ENCODE measurements at regions not wholly inside any gene's neighbourhood (a gene's known extent, or its start where the extent isn't known, plus 50 kb on each side); places are given as distances from the start of the nearest gene placed in this dataset.
A peak's percentile ranks its signal among the peaks of the same experiment; 100 is the strongest.

DNA sequence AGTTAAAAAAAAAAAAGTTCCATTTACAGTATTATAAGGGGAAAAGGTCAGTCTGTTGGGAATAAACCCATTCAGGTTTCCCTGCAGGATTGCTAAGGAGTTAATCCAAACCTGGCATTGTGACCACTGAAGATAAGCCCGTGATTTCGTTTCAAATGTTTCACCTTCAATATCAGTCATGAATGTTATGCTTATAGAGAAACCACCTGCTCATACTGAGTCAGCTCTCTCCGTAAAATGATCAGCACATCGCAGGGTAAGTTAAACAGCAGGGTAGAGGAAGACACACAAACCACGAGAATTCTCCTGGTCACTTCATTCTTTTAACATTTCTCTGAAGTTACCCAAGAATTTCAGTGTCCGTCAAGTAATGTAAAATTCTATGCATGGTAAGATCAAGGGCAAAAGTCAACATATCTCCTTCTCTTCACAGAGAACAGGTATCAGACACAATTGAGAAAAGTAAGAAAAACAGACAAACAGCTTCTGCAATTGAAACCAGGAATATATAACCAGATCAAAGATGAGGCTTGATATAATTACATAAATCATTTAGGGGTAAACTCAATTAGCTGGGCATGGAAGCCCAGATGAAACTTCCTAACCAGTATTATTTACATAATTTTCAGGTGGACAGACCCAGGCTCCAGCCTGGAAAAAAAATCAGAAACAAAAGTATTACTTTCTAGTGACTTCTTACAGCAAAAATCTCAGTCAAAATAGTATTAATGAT lies 67.6 kb upstream of the ARHGEF3 start:
- Mint-ChIP-seq H3K36me3 (no peaks in the 10 kb centered on the region), H3K27me3 (no peaks in the 10 kb centered on the region), H3K4me3 (peak overlapping the region in 2 of 4 donors; percentile 49 to 67), H3K9me3 (peaks cover 0 to 3% (median 0%) of the 10 kb centered on the region in 7 donors), H3K27ac (peak overlapping the region; percentile 11 to 58 (median 47)), H3K4me1 (peaks cover 44 to 62% (median 51%) of the 10 kb centered on the region in 4 donors)
- Histone ChIP-seq H3K27ac (ENCODE audit: insufficient read depth, low read length, poor library complexity, severe bottlenecking) (no peak overlapping the region), H3K36me3 (ENCODE audit: control insufficient read depth, insufficient read depth, low read length) (no peaks in the 10 kb centered on the region), H3K4me1 (ENCODE audit: control insufficient read depth, insufficient read depth, low read length, poor library complexity, severe bottlenecking) (peaks cover 3% of the 10 kb centered on the region), H3K9me3 (ENCODE audit: control insufficient read depth in 2 of 2, low read length in 2 of 2) (no peaks in the 10 kb centered on the region), H3K4me3 (ENCODE audit: low read depth, low read length) (peak overlapping the region; percentile 54), H3K27me3 (ENCODE audit: control insufficient read depth, insufficient read depth, low read length) (no peaks in the 10 kb centered on the region)
- ATAC-seq (ENCODE audit: low read depth in 2 of 2) (peak; percentile 67 to 76), DNase-seq (peak in 1 of 3 donors; percentile 24)

DNA sequence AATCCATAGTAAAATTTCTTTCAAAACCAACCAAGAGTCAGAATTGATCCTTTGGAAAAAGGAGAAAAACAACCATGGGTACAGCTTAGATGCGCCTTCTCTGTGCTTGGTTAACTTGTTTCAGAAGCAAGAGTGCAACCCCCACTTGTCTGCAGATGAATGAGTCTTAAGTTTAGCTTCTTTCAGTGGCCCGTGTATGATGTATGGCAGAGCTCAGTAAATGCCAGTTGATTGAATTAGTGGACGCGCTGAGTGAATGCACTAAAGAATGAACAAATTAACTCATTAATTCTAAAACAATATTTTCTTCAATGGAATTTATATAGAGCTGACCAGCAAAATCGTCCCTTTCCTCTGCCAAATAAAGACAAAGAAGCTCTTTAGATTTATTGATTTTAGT lies 67.0 kb upstream of the ARHGEF3 start:
- H3K27me3 ChIP-seq (ENCODE audit: control insufficient read depth, insufficient read depth, low read length), result no peaks in the 10 kb centered on the region
- Mint-ChIP-seq H3K9me3 (peaks cover 0 to 6% (median 0%) of the 10 kb centered on the region in 7 donors), H3K27ac (peak overlapping the region in 2 of 3 donors; percentile 11 to 58), H3K36me3 (no peaks in the 10 kb centered on the region), H3K4me1 (peaks cover 43 to 61% (median 51%) of the 10 kb centered on the region in 4 donors), H3K4me3 (no peak overlapping the region), H3K27me3 (no peaks in the 10 kb centered on the region)
- H3K36me3 ChIP-seq (ENCODE audit: control insufficient read depth, insufficient read depth, low read length), result no peaks in the 10 kb centered on the region
- no peak for ATAC-seq (ENCODE audit: low read depth in 2 of 2)
- H3K27ac ChIP-seq (ENCODE audit: insufficient read depth, low read length, poor library complexity, severe bottlenecking), result no peak overlapping the region
- peak overlapping the region; percentile 54 for H3K4me3 ChIP-seq (ENCODE audit: low read depth, low read length)
- no peaks in the 10 kb centered on the region for H3K9me3 ChIP-seq (ENCODE audit: control insufficient read depth in 2 of 2, low read length in 2 of 2)
- DNase-seq, result no peak
- peaks cover 3% of the 10 kb centered on the region for H3K4me1 ChIP-seq (ENCODE audit: control insufficient read depth, insufficient read depth, low read length, poor library complexity, severe bottlenecking)

DNA sequence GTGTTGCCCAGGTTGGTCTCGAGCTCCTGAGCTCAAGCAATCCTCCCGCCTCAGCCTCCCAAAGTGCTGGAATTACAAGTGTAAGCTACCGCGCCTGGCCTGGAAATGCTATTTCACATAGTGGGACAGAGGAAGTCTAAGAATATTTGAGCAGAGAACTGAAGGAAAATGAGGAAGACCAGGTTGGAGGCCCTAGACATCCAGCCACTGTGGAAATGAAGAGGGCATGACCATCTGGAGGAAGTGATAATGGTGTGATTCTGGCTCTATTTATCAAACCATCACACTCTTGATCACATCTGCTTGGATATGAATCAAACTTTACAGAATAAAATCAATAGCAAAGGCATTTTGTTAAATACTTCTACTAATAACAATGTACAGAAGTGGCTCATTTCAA lies 65.9 kb upstream of the ARHGEF3 start:
- peaks cover 46 to 65% (median 56%) of the 10 kb centered on the region in 4 donors for H3K4me1 Mint-ChIP-seq
- Histone ChIP-seq H3K27me3 (ENCODE audit: control insufficient read depth, insufficient read depth, low read length) (no peaks in the 10 kb centered on the region), H3K36me3 (ENCODE audit: control insufficient read depth, insufficient read depth, low read length) (no peaks in the 10 kb centered on the region), H3K4me1 (ENCODE audit: control insufficient read depth, insufficient read depth, low read length, poor library complexity, severe bottlenecking) (peaks cover 3% of the 10 kb centered on the region), H3K9me3 (ENCODE audit: control insufficient read depth in 2 of 2, low read length in 2 of 2) (no peaks in the 10 kb centered on the region), H3K4me3 (ENCODE audit: low read depth, low read length) (no peak overlapping the region), H3K27ac (ENCODE audit: insufficient read depth, low read length, poor library complexity, severe bottlenecking) (no peak overlapping the region)
- no peaks in the 10 kb centered on the region for H3K27me3 Mint-ChIP-seq
- no peak for ATAC-seq (ENCODE audit: low read depth in 2 of 2)
- H3K4me3 Mint-ChIP-seq, result no peak overlapping the region
- no peak for DNase-seq
- H3K27ac Mint-ChIP-seq, result peak overlapping the region in 2 of 3 donors; percentile 25 to 58
- no peaks in the 10 kb centered on the region for H3K36me3 Mint-ChIP-seq
- H3K9me3 Mint-ChIP-seq, result peaks cover 0 to 6% (median 0%) of the 10 kb centered on the region in 7 donors

GRCh38 chr3:56864918-56865524 lies 63.3 kb upstream of the ARHGEF3 start:
- no peaks in the 10 kb centered on the region for H3K27me3 Mint-ChIP-seq
- peaks cover 56 to 78% (median 67%) of the 10 kb centered on the region in 4 donors for H3K4me1 Mint-ChIP-seq
- no peaks in the 10 kb centered on the region for H3K36me3 ChIP-seq (ENCODE audit: control insufficient read depth, insufficient read depth, low read length)
- no peaks in the 10 kb centered on the region for H3K36me3 Mint-ChIP-seq
- H3K27me3 ChIP-seq (ENCODE audit: control insufficient read depth, insufficient read depth, low read length), result no peaks in the 10 kb centered on the region
- peaks cover 0 to 6% (median 0%) of the 10 kb centered on the region in 7 donors for H3K9me3 Mint-ChIP-seq
- peak overlapping the region; percentile 2 for H3K27ac ChIP-seq (ENCODE audit: insufficient read depth, low read length, poor library complexity, severe bottlenecking)
- peaks cover 25% of the 10 kb centered on the region for H3K4me1 ChIP-seq (ENCODE audit: control insufficient read depth, insufficient read depth, low read length, poor library complexity, severe bottlenecking)
- H3K9me3 ChIP-seq (ENCODE audit: control insufficient read depth in 2 of 2, low read length in 2 of 2), result no peaks in the 10 kb centered on the region
- no peak overlapping the region for H3K4me3 Mint-ChIP-seq
- peak overlapping the region in 2 of 3 donors; percentile 14 to 44 for H3K27ac Mint-ChIP-seq
- DNase-seq, result no peak
- H3K4me3 ChIP-seq (ENCODE audit: low read depth, low read length), result no peak overlapping the region
- ATAC-seq (ENCODE audit: low read depth in 2 of 2), result no peak

- no peak overlapping the region for H3K4me3 Mint-ChIP-seq
- peaks cover 0 to 6% (median 0%) of the 10 kb centered on the region in 7 donors for H3K9me3 Mint-ChIP-seq
- peak overlapping the region in 2 of 3 donors; percentile 4 to 42 for H3K27ac Mint-ChIP-seq
- Histone ChIP-seq H3K9me3 (ENCODE audit: control insufficient read depth in 2 of 2, low read length in 2 of 2) (no peaks in the 10 kb centered on the region), H3K36me3 (ENCODE audit: control insufficient read depth, insufficient read depth, low read length) (no peaks in the 10 kb centered on the region), H3K4me1 (ENCODE audit: control insufficient read depth, insufficient read depth, low read length, poor library complexity, severe bottlenecking) (peaks cover 22% of the 10 kb centered on the region), H3K4me3 (ENCODE audit: low read depth, low read length) (no peak overlapping the region), H3K27me3 (ENCODE audit: control insufficient read depth, insufficient read depth, low read length) (no peaks in the 10 kb centered on the region), H3K27ac (ENCODE audit: insufficient read depth, low read length, poor library complexity, severe bottlenecking) (no peak overlapping the region)
- H3K27me3 Mint-ChIP-seq, result no peaks in the 10 kb centered on the region
- ATAC-seq (ENCODE audit: low read depth in 2 of 2) (no peak), DNase-seq (peak in 1 of 3 donors; percentile 18)
- H3K36me3 Mint-ChIP-seq, result no peaks in the 10 kb centered on the region
- H3K4me1 Mint-ChIP-seq, result peaks cover 50 to 72% (median 61%) of the 10 kb centered on the region in 4 donors
These were observed 62.3 kb upstream of the ARHGEF3 start for GRCh38 chr3:56864090-56864489.

- Mint-ChIP-seq H3K36me3 (peaks cover 4% of the 10 kb centered on the region), H3K27me3 (no peaks in the 10 kb centered on the region), H3K4me3 (peak overlapping the region in 1 of 4 donors; percentile 6), H3K27ac (peak overlapping the region in 1 of 3 donors; percentile 15), H3K9me3 (peaks cover 0 to 6% (median 0%) of the 10 kb centered on the region in 7 donors), H3K4me1 (peaks cover 53 to 70% (median 63%) of the 10 kb centered on the region in 4 donors)
- Histone ChIP-seq H3K4me3 (ENCODE audit: low read depth, low read length) (no peak overlapping the region), H3K27me3 (ENCODE audit: control insufficient read depth, insufficient read depth, low read length) (no peaks in the 10 kb centered on the region), H3K9me3 (ENCODE audit: control insufficient read depth in 2 of 2, low read length in 2 of 2) (no peaks in the 10 kb centered on the region), H3K4me1 (ENCODE audit: control insufficient read depth, insufficient read depth, low read length, poor library complexity, severe bottlenecking) (peaks cover 29% of the 10 kb centered on the region), H3K36me3 (ENCODE audit: control insufficient read depth, insufficient read depth, low read length) (no peaks in the 10 kb centered on the region), H3K27ac (ENCODE audit: insufficient read depth, low read length, poor library complexity, severe bottlenecking) (no peak overlapping the region)
- DNase-seq (peak in 1 of 3 donors; percentile 27), ATAC-seq (ENCODE audit: low read depth in 2 of 2) (peak in 1 of 2 donors; percentile 34)
These were observed 60.8 kb upstream of the ARHGEF3 start for GRCh38 chr3:56862352-56863062.

- ATAC-seq (ENCODE audit: low read depth in 2 of 2) (no peak), DNase-seq (no peak)
- Mint-ChIP-seq H3K27me3 (no peaks in the 10 kb centered on the region), H3K36me3 (peaks cover 4% of the 10 kb centered on the region), H3K4me1 (peaks cover 57 to 72% (median 59%) of the 10 kb centered on the region in 4 donors), H3K4me3 (peak overlapping the region in 1 of 4 donors; percentile 66), H3K9me3 (peaks cover 0 to 6% (median 0%) of the 10 kb centered on the region in 7 donors), H3K27ac (peak overlapping the region in 2 of 3 donors; percentile 38 to 55)
- Histone ChIP-seq H3K4me1 (ENCODE audit: control insufficient read depth, insufficient read depth, low read length, poor library complexity, severe bottlenecking) (peaks cover 29% of the 10 kb centered on the region), H3K36me3 (ENCODE audit: control insufficient read depth, insufficient read depth, low read length) (no peaks in the 10 kb centered on the region), H3K27me3 (ENCODE audit: control insufficient read depth, insufficient read depth, low read length) (no peaks in the 10 kb centered on the region), H3K4me3 (ENCODE audit: low read depth, low read length) (no peak overlapping the region), H3K9me3 (ENCODE audit: control insufficient read depth in 2 of 2, low read length in 2 of 2) (no peaks in the 10 kb centered on the region), H3K27ac (ENCODE audit: insufficient read depth, low read length, poor library complexity, severe bottlenecking) (no peak overlapping the region)
These were observed 59.8 kb upstream of the ARHGEF3 start for GRCh38 chr3:56861511-56861910.

Data from CD4-positive, CD25-positive, alpha-beta regulatory T cell (primary cell).